Panc1 (cell line): ENCODE measurements at regions not wholly inside any gene's neighbourhood (a gene's known extent, or its start where the extent isn't known, plus 50 kb on each side); places are given as distances from the start of the nearest gene placed in this dataset.

Experiments
- POLR2AphosphoS5 ChIP-seq: IDR thresholded peaks from 2 replicates; pipeline ENCODE4 v1.6.1; 2012; ENCODE audit warnings: mild to moderate bottlenecking, low read depth, low read length, moderate library complexity
- SIN3A ChIP-seq: IDR thresholded peaks from 2 replicates; pipeline ENCODE4 v1.6.1; 2012; ENCODE audit warnings: low read depth, mild to moderate bottlenecking, low read length, moderate library complexity, borderline replicate concordance; ENCODE audit not compliant: insufficient read depth
- TF ChIP-seq, protein P1 (sequence below): fragments of 450-650 bp; IDR thresholded peaks from 2 replicates; pipeline ENCODE4 v1.5.1; 2017; ENCODE audit warnings: mild to moderate bottlenecking

DNA sequence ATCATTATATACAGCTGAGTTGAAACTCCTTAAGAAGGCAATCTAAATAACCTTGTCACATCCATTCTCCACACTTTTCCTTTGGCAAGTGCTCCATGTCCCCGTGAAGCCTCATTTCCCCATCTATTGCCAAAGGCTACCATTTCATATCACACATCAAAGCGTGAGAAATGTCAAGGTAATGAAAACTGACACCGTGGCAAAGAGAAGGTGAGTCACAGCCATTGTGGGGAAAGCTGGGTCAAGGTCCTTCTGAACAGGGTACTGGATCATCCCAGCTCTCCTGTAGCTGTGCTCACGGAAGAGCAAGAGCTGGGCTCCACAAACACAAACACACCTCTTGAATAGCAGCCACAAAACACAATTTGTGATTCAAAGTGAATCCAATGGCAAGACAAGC lies 58.2 kb upstream of the REG3G start:
- TF ChIP-seq, protein P1, sequence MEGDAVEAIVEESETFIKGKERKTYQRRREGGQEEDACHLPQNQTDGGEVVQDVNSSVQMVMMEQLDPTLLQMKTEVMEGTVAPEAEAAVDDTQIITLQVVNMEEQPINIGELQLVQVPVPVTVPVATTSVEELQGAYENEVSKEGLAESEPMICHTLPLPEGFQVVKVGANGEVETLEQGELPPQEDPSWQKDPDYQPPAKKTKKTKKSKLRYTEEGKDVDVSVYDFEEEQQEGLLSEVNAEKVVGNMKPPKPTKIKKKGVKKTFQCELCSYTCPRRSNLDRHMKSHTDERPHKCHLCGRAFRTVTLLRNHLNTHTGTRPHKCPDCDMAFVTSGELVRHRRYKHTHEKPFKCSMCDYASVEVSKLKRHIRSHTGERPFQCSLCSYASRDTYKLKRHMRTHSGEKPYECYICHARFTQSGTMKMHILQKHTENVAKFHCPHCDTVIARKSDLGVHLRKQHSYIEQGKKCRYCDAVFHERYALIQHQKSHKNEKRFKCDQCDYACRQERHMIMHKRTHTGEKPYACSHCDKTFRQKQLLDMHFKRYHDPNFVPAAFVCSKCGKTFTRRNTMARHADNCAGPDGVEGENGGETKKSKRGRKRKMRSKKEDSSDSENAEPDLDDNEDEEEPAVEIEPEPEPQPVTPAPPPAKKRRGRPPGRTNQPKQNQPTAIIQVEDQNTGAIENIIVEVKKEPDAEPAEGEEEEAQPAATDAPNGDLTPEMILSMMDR = no peak
- TF ChIP-seq POLR2AphosphoS5 (no peak), SIN3A (no peak)
